Upper lobe of right lung (tissue), 1 donor: ENCODE measurements at regions not wholly inside any gene's neighbourhood (a gene's known extent, or its start where the extent isn't known, plus 50 kb on each side); places are given as distances from the start of the nearest gene placed in this dataset.
A peak's percentile ranks its signal among the peaks of the same experiment; 100 is the strongest.

ENCODE experiments used
- ATAC-seq: fragments of 200-7000 bp; cut with Tn5 transposase; one replicate; pipeline ENCODE4 v1.9.1; 2020; ENCODE audit warnings: mild to moderate bottlenecking, moderate library complexity
- DNase-seq: peaks from one replicate; pipeline ENCODE4 v3.0.0-alpha.2; 2020
- H3K27ac ChIP-seq: fragments of 200-600 bp; one replicate; pipeline ENCODE4 v1.8.0; 2022
- H3K27me3 ChIP-seq: fragments of 200-600 bp; one replicate; pipeline ENCODE4 v1.8.0; 2022; ENCODE audit warnings: mild to moderate bottlenecking
- H3K36me3 ChIP-seq: fragments of 200-600 bp; one replicate; pipeline ENCODE4 v1.8.0; 2022
- H3K4me1 ChIP-seq: fragments of 200-600 bp; one replicate; pipeline ENCODE4 v1.8.0; 2022
- H3K4me3 ChIP-seq: fragments of 200-600 bp; one replicate; pipeline ENCODE4 v1.8.0; 2022; ENCODE audit warnings: mild to moderate bottlenecking
- H3K9me3 ChIP-seq: fragments of 200-600 bp; one replicate; pipeline ENCODE4 v1.8.0; 2022
- CTCF ChIP-seq: fragments of 200-600 bp; IDR thresholded peaks from one replicate; pipeline ENCODE4 v1.8.0; 2022; ENCODE audit warnings: antibody characterized with exemption
- intact Hi-C: fragments of 100-400 bp; cut with DNase I; formaldehyde crosslinking; loops from one replicate; pipeline ENCODE4 v1.11.0; 2022
- donor health status: DM: no; HTN: yes; CAD: no; lungs with severe emphysema.

GRCh38 chr17:70368011-70368410 lies 198.7 kb downstream of the KCNJ2 start:
- H3K4me3 ChIP-seq = no peak overlapping the region
- no peaks in the 10 kb centered on the region for H3K27me3 ChIP-seq
- H3K9me3 ChIP-seq = no peaks in the 10 kb centered on the region
- ATAC-seq (no peak), DNase-seq (no peak)
- no peaks in the 10 kb centered on the region for H3K36me3 ChIP-seq
- intact Hi-C loops = no loop called here
- no peak for TF ChIP-seq CTCF
- H3K4me1 ChIP-seq = no peaks in the 10 kb centered on the region
- H3K27ac ChIP-seq = no peak overlapping the region

DNA sequence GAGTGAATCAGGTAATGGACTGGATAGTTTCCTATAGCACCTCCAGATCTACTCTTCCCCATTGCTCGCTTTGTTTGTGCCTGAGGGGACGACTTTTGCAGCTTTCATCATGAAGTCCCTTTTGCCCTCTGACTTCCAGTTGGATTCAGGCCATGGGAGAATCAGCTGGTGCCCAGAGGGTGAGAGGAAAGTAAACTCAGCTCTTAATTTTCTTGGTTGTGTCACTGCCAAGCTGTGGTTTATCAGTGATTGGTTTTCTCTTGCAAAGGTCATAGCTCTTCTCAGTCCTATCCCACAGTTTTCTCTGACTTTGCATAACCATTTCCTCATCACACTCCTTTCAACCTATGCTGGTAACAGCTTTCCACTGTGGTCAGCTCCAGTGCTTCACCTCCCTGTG lies 200.1 kb downstream of the KCNJ2 start:
- no peaks in the 10 kb centered on the region for H3K36me3 ChIP-seq
- H3K27me3 ChIP-seq = no peaks in the 10 kb centered on the region
- DNase-seq (no peak), ATAC-seq (peak; percentile 43)
- no peak overlapping the region for H3K4me3 ChIP-seq
- intact Hi-C loops = no loop called here
- H3K27ac ChIP-seq = no peak overlapping the region
- H3K4me1 ChIP-seq = no peaks in the 10 kb centered on the region
- H3K9me3 ChIP-seq = no peaks in the 10 kb centered on the region
- TF ChIP-seq CTCF = no peak

DNA sequence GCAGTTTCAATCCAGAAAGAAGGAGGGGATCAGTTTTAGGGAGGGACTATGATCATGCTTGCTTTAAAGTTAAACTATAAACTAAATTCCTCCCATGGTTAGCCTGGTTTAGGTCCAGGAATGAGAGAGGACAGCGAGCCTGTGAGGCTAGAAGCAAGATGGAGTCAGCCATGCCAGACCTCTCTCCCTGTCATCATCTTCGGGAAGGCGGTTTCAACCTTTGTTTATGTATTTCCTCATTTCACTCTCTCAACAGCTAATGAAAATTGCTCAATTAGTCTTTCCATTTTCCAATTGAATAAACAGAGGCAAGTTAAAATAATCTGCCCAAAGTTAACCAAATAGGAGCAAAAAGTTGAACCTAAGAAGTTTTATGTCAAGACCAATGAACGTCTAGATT lies 201.5 kb downstream of the KCNJ2 start:
- H3K4me1 ChIP-seq = peaks cover 5% of the 10 kb centered on the region
- no peak overlapping the region for H3K27ac ChIP-seq
- H3K27me3 ChIP-seq = no peaks in the 10 kb centered on the region
- no peaks in the 10 kb centered on the region for H3K36me3 ChIP-seq
- DNase-seq = no peak
- ATAC-seq = no peak
- H3K4me3 ChIP-seq = no peak overlapping the region
- no peaks in the 10 kb centered on the region for H3K9me3 ChIP-seq
- intact Hi-C loops = no loop called here
- no peak for TF ChIP-seq CTCF

DNA sequence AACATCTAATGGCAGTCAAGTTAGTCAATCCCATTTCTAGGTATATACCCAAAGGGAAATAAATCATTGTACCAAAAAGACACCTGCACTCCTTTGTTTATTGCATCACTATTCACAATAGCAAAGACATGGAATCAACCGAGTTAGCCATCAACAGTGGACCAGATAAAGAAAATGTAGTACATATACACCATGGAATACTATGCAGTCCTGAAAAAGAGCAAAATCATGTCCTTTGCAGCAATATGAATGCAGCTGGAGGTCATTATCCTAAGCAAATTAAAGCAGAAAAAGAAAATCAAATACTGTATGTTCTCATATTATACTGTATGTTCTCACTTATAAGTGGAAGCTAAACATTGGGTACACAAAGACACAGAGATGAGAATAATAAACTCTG lies 204.0 kb downstream of the KCNJ2 start:
- no peak overlapping the region for H3K4me3 ChIP-seq
- TF ChIP-seq CTCF = no peak
- no peak for DNase-seq
- no peak for ATAC-seq
- no peaks in the 10 kb centered on the region for H3K9me3 ChIP-seq
- no peaks in the 10 kb centered on the region for H3K27me3 ChIP-seq
- no peak overlapping the region for H3K27ac ChIP-seq
- intact Hi-C loops = no loop called here
- peaks cover 21% of the 10 kb centered on the region for H3K4me1 ChIP-seq
- H3K36me3 ChIP-seq = no peaks in the 10 kb centered on the region

DNA sequence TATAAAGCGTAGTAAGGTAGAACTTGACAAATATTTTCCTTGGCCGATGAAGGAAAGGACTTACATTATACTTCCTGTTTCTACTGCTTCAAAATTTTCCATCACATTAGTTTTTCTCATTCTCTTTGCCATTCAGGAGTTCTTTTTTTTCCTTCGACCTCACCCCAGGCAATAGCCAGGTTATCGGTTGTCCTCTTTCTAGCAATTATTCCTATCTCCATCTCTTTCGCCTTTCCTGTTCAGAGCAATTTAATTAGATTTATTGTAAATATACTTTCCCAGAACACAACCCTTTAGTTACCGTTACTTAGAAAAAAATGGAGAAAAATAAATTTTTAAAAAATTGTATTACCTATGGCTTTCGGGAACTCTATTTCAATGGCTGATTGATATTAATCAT lies 205.2 kb downstream of the KCNJ2 start:
- peaks cover 22% of the 10 kb centered on the region for H3K4me1 ChIP-seq
- no peaks in the 10 kb centered on the region for H3K27me3 ChIP-seq
- no peak overlapping the region for H3K4me3 ChIP-seq
- TF ChIP-seq CTCF = no peak
- intact Hi-C loops = no loop called here
- ATAC-seq (no peak), DNase-seq (no peak)
- H3K9me3 ChIP-seq = no peaks in the 10 kb centered on the region
- no peak overlapping the region for H3K27ac ChIP-seq
- H3K36me3 ChIP-seq = no peaks in the 10 kb centered on the region

DNA sequence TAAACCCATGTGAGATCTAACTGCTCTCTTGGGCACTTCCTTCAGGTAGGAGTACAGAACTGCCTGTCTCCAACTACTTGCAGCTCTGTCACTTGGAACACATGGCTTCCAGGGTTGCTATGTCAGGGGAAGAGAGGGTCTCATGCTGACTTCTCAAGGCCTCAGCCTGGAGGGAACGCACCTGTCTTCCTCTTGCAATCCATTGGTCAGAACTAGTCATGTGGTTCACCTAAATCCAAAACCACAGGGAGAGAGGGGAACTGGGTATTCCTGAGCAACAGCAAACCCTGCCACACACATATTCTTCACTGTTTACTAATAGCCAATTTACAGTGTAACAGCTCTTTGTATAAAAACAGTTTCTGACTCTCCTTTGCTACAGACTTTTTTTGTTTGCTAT lies 206.1 kb downstream of the KCNJ2 start:
- intact Hi-C loops = no loop called here
- Histone ChIP-seq H3K4me3 (no peak overlapping the region), H3K27ac (no peak overlapping the region), H3K4me1 (peaks cover 22% of the 10 kb centered on the region), H3K9me3 (no peaks in the 10 kb centered on the region), H3K36me3 (no peaks in the 10 kb centered on the region), H3K27me3 (no peaks in the 10 kb centered on the region)
- ATAC-seq = peak; percentile 32
- DNase-seq = no peak
- TF ChIP-seq CTCF = no peak
